ENCODE measurements at regions not wholly inside any gene's neighbourhood (a gene's known extent, or its start where the extent isn't known, plus 50 kb on each side); places are given as distances from the start of the nearest gene placed in this dataset.

- Histone ChIP-seq H3K4me1 (ENCODE audit: control insufficient read depth in 5 of 5, insufficient read depth in 5 of 5, low read length in 5 of 5) (peaks cover 0 to 13% (median 0%) of the 10 kb centered on the region in 5 donors), H3K4me3 (peak overlapping the region; percentile 48), H3K9me3 (ENCODE audit: control insufficient read depth in 4 of 4, insufficient read depth in 3 of 4, low read length in 3 of 4) (no peaks in the 10 kb centered on the region), H3K27ac (ENCODE audit: low read depth in 1 of 2, low read length in 1 of 2) (peak overlapping the region; percentile 49 to 94), H3K9ac (ENCODE audit: insufficient read depth in 1 of 2, low read length in 2 of 2) (no peak overlapping the region), H3K36me3 (ENCODE audit: control insufficient read depth in 4 of 4, insufficient read depth in 4 of 4, low read length in 4 of 4) (no peaks in the 10 kb centered on the region), H3K27me3 (ENCODE audit: control insufficient read depth in 3 of 3, insufficient read depth in 3 of 3, low read length in 2 of 3) (peaks cover 0 to 56% (median 34%) of the 10 kb centered on the region in 3 donors)
- TF ChIP-seq CTCF (IDR thresholded peaks at IDR 0.05; ENCODE audit: control extremely low read depth, extremely low read depth) = no peak
- peak; percentile 64 to 73 (median 70) for DNase-seq
- ATAC-seq (ENCODE audit: insufficient read depth, low FRiP score) = peak; percentile 75
- WGBS, 2 donors = 0 to 1% methylated on average over 80 to 100 of the region's 100 CpGs
Measured at GRCh38 chr20:1803061-1803931, 91.9 kb upstream of the SIRPA start.

DNA sequence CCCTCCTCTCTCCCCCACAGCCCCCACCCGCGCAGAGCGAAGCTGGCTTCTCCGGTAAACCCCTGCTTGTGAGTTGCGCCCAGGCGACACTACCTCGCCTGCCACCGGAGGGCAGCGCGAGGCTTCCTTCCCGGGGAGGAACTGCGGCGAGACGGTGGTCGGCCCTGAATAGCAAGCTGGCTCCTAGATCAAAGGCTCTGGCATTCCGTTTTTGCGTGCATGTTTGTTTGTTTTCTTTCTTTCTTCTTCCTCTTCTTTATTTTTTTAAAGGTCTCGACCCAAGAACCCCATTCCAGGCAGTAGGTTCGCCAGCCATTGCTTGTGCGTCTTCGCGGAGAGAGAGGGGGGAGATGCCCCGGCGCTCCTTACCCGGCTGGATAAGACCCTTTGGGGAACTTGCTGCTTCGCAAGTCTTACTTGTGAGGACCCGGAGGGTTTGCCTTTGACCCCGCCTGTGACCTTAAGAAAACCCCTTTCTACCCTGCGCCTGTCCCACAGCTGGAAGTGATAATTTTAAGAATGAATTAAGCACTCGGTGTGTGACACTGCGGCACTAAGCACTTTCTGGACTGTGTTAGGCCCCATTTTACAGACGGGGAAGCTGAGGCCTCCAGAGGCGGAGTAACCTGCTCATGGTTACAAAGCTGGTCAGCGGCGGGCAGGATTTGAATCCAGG lies 92.7 kb upstream of the SIRPA start:
- DNase-seq (peak; percentile 58 to 72 (median 67)), ATAC-seq (ENCODE audit: insufficient read depth, low FRiP score) (no peak)
- no peak overlapping the region for H3K9ac ChIP-seq (ENCODE audit: insufficient read depth in 1 of 2, low read length in 2 of 2)
- no peak overlapping the region for H3K4me3 ChIP-seq
- no peaks in the 10 kb centered on the region for H3K36me3 ChIP-seq (ENCODE audit: control insufficient read depth in 4 of 4, insufficient read depth in 4 of 4, low read length in 4 of 4)
- H3K27ac ChIP-seq (ENCODE audit: low read depth in 1 of 2, low read length in 1 of 2) = peak overlapping the region in 1 of 2 donors; percentile 94
- H3K27me3 ChIP-seq (ENCODE audit: control insufficient read depth in 3 of 3, insufficient read depth in 3 of 3, low read length in 2 of 3) = peaks cover 0 to 59% (median 36%) of the 10 kb centered on the region in 3 donors
- peak; percentile 20 for TF ChIP-seq CTCF (IDR thresholded peaks at IDR 0.05; ENCODE audit: control extremely low read depth, extremely low read depth)
- peaks cover 0 to 13% (median 0%) of the 10 kb centered on the region in 5 donors for H3K4me1 ChIP-seq (ENCODE audit: control insufficient read depth in 5 of 5, insufficient read depth in 5 of 5, low read length in 5 of 5)
- no peaks in the 10 kb centered on the region for H3K9me3 ChIP-seq (ENCODE audit: control insufficient read depth in 4 of 4, insufficient read depth in 3 of 4, low read length in 3 of 4)
- WGBS, 2 donors = 2% methylated on average over 35 of the region's 35 CpGs

- 26 to 27% methylated on average over 6 of the region's 6 CpGs for WGBS, 2 donors
- Histone ChIP-seq H3K9ac (ENCODE audit: insufficient read depth in 1 of 2, low read length in 2 of 2) (no peak overlapping the region), H3K36me3 (ENCODE audit: control insufficient read depth in 4 of 4, insufficient read depth in 4 of 4, low read length in 4 of 4) (no peaks in the 10 kb centered on the region), H3K4me1 (ENCODE audit: control insufficient read depth in 5 of 5, insufficient read depth in 5 of 5, low read length in 5 of 5) (peaks cover 0 to 13% (median 0%) of the 10 kb centered on the region in 5 donors), H3K27me3 (ENCODE audit: control insufficient read depth in 3 of 3, insufficient read depth in 3 of 3, low read length in 2 of 3) (peaks cover 0 to 57% (median 36%) of the 10 kb centered on the region in 3 donors), H3K9me3 (ENCODE audit: control insufficient read depth in 4 of 4, insufficient read depth in 3 of 4, low read length in 3 of 4) (no peaks in the 10 kb centered on the region), H3K4me3 (no peak overlapping the region), H3K27ac (ENCODE audit: low read depth in 1 of 2, low read length in 1 of 2) (no peak overlapping the region)
- DNase-seq (no peak), ATAC-seq (ENCODE audit: insufficient read depth, low FRiP score) (no peak)
- TF ChIP-seq CTCF (IDR thresholded peaks at IDR 0.05; ENCODE audit: control extremely low read depth, extremely low read depth) = no peak
Measured at GRCh38 chr20:1801929-1802306, 93.3 kb upstream of the SIRPA start.
